ENCODE measurements at regions not wholly inside any gene's neighbourhood (a gene's known extent, or its start where the extent isn't known, plus 50 kb on each side); places are given as distances from the start of the nearest gene placed in this dataset.

GRCh38 chr1:24992124-24992760 is 62.2 kb upstream of the RUNX3 start:
- peak overlapping the region; percentile 21 for H3K27ac Mint-ChIP-seq
- no peak for ATAC-seq (ENCODE audit: low read depth)

More at GRCh38 chr1:24992124-24992760, 62.2 kb upstream of the RUNX3 start:
- H4K20me1 ChIP-seq (ENCODE audit: control insufficient read depth, insufficient read depth, low read length, poor library complexity, severe bottlenecking) = no peaks in the 10 kb centered on the region
- POLR2A ChIA-PET = interaction anchor here (0.6 kb wide), 1 partner anchor 243 kb away, joined by 6 read pairs; no protein-coding TSS in a partner anchor
- peaks cover 0 to 12% (median 0%) of the 10 kb centered on the region in 3 donors for H3K9me3 ChIP-seq (ENCODE audit: control extremely low read depth in 1 of 3, control insufficient read depth in 2 of 3, insufficient read depth in 1 of 3, low read length in 2 of 3)
- no peak overlapping the region for H3K27ac ChIP-seq (ENCODE audit: low read length in 2 of 2)
- H3K79me2 ChIP-seq (ENCODE audit: control insufficient read depth, insufficient read depth, low read length) = no peaks in the 10 kb centered on the region
- no peak overlapping the region for H3K4me3 ChIP-seq (ENCODE audit: control extremely low read depth in 1 of 5, extremely low read depth in 1 of 5, insufficient read depth in 1 of 5, low read depth in 2 of 5, low read length in 4 of 5)
- WGBS (ENCODE audit: insufficient coverage) = 95% methylated on average over 10 of the region's 11 CpGs
- H3K27me3 ChIP-seq (replicated peaks in 1 of 4; ENCODE audit: control extremely low read depth in 1 of 4, control insufficient read depth in 3 of 4, insufficient read depth in 4 of 4, low read length in 3 of 4) = peaks cover 0 to 3% (median 0%) of the 10 kb centered on the region in 4 experiments
- peak overlapping the region; percentile 20 for H3K4me2 ChIP-seq (replicated peaks; ENCODE audit: low read depth, low read length, poor library complexity, severe bottlenecking)
- Mint-ChIP-seq H3K4me3 (no peak overlapping the region), H3K9me3 (ENCODE audit: insufficient read depth) (no peaks in the 10 kb centered on the region), H3K27me3 (no peaks in the 10 kb centered on the region), H3K4me1 (peaks cover 39% of the 10 kb centered on the region)
- CTCF ChIA-PET = interaction anchor here (1.9 kb wide), 1 partner anchor 45 kb away, joined by 6 read pairs; no protein-coding TSS in a partner anchor
- peaks cover 17 to 28% of the 10 kb centered on the region in 2 donors for H3K4me1 ChIP-seq (ENCODE audit: control insufficient read depth in 2 of 2, insufficient read depth in 2 of 2, low read length in 2 of 2)
- intact Hi-C loops (cut with micrococcal nuclease) = no loop called here
- H2AFZ ChIP-seq (ENCODE audit: insufficient read depth, low read depth, low read length, poor library complexity, severe bottlenecking) = peak overlapping the region; percentile 32
- TF ChIP-seq EZH2 (IDR thresholded peaks at IDR 0.05; ENCODE audit: borderline replicate concordance, insufficient read depth, low read depth, low read length, poor library complexity, severe bottlenecking) (no peak), CTCF (IDR thresholded peaks at IDR 0.05) (no peak)
- no peak overlapping the region for H3K9ac ChIP-seq (ENCODE audit: low read length)
- H3K36me3 ChIP-seq (replicated peaks in 1 of 2; ENCODE audit: control extremely low read depth in 1 of 2, control insufficient read depth in 1 of 2, extremely low read depth in 1 of 2, insufficient read depth in 2 of 2, low read length in 1 of 2) = no peaks in the 10 kb centered on the region
- no peak for DNase-seq
